Loucy (cell line): ENCODE measurements at regions not wholly inside any gene's neighbourhood (a gene's known extent, or its start where the extent isn't known, plus 50 kb on each side); places are given as distances from the start of the nearest gene placed in this dataset.
"Not testable (repeated sequence)": the region's sequence is repeated elsewhere in the genome, so short reads cannot be mapped to it uniquely, and the experiment has no call there.

Source experiments
- H2AFZ ChIP-seq: fragments of 200-600 bp; sonication (generic); 2 replicates; pipeline ENCODE4 v1.6.0; 2016; ENCODE audit warnings: antibody characterized with exemption, mild to moderate bottlenecking, low read length, moderate library complexity
- H3F3A ChIP-seq: fragments of 200-600 bp; 2 replicates; pipeline ENCODE4 v1.6.0; 2016; ENCODE audit warnings: antibody characterized with exemption, low read depth, mild to moderate bottlenecking
- H3K27me3 ChIP-seq: fragments of 200-600 bp; sonication (generic); 2 replicates; pipeline ENCODE4 v1.6.1; 2014; ENCODE audit warnings: low read length, mild to moderate bottlenecking; ENCODE audit not compliant: insufficient read depth, poor library complexity, severe bottlenecking
- H3K36me3 ChIP-seq: fragments of 200-600 bp; sonication (generic); 2 replicates; pipeline ENCODE4 v1.6.1; 2016; ENCODE audit warnings: low read length; ENCODE audit not compliant: insufficient read depth
- H3K4me1 ChIP-seq: fragments of 200-600 bp; sonication (generic); 2 replicates; pipeline ENCODE4 v1.5.1; 2014; ENCODE audit warnings: low read length, mild to moderate bottlenecking; ENCODE audit not compliant: insufficient read depth, poor library complexity, severe bottlenecking
- H3K4me2 ChIP-seq: fragments of 200-600 bp; sonication (generic); 2 replicates; pipeline ENCODE4 v1.6.0; 2014; ENCODE audit warnings: antibody characterized with exemption, low read length, low read depth, mild to moderate bottlenecking; ENCODE audit not compliant: poor library complexity, severe bottlenecking
- H3K4me3 ChIP-seq: fragments of 200-600 bp; sonication (generic); 2 replicates; pipeline ENCODE4 v1.5.1; 2014; ENCODE audit warnings: low read length, mild to moderate bottlenecking, mixed read lengths; ENCODE audit not compliant: poor library complexity, severe bottlenecking
- H3K79me2 ChIP-seq: fragments of 200-600 bp; sonication (generic); 2 replicates; pipeline ENCODE4 v1.6.1; 2014; ENCODE audit warnings: low read length; ENCODE audit not compliant: insufficient read depth
- H3K9ac ChIP-seq: fragments of 200-600 bp; sonication (generic); 2 replicates; pipeline ENCODE4 v1.6.0; 2014; ENCODE audit warnings: mild to moderate bottlenecking, low read depth, low read length, moderate library complexity; ENCODE audit not compliant: poor library complexity, severe bottlenecking
- H3K9me2 ChIP-seq: fragments of 200-600 bp; sonication (generic); replicated peaks from 2 replicates; pipeline ENCODE4 v1.6.1; 2016; ENCODE audit warnings: low read depth, low read length, mixed read lengths
- H3K9me3 ChIP-seq: fragments of 200-600 bp; sonication (generic); 2 replicates; pipeline ENCODE4 v1.6.1; 2014; ENCODE audit warnings: mild to moderate bottlenecking, antibody characterized with exemption, low read length, low read depth; ENCODE audit not compliant: insufficient read depth
- H4K20me1 ChIP-seq: fragments of 200-600 bp; sonication (generic); 2 replicates; pipeline ENCODE4 v1.6.0; 2014; ENCODE audit warnings: antibody characterized with exemption, low read length, mild to moderate bottlenecking; ENCODE audit not compliant: insufficient read depth, poor library complexity, severe bottlenecking
- CTCF ChIP-seq: fragments of 200-600 bp; sonication (generic); conservative IDR thresholded peaks from 2 replicates; pipeline ENCODE4 v1.5.1; 2014; ENCODE audit warnings: mild to moderate bottlenecking, antibody characterized with exemption, low read length
- EZH2phosphoT487 ChIP-seq: fragments of 200-600 bp; IDR thresholded peaks from 2 replicates; pipeline ENCODE4 v1.6.1; 2018; ENCODE audit warnings: antibody characterized with exemption, mild to moderate bottlenecking, moderate library complexity, borderline replicate concordance

- TF ChIP-seq EZH2phosphoT487 (no peak), CTCF (no peak)
- no peak overlapping the region for H3K9ac ChIP-seq
- H3K4me3 ChIP-seq, result no peak overlapping the region
- H3K27me3 ChIP-seq, result no peaks in the 10 kb centered on the region
- no peaks in the 10 kb centered on the region for H3K9me3 ChIP-seq
- H3K36me3 ChIP-seq, result no peaks in the 10 kb centered on the region
- no peak overlapping the region for H3K4me2 ChIP-seq
- no peak overlapping the region for H2AFZ ChIP-seq
- H3K9me2 ChIP-seq, result no peaks in the 10 kb centered on the region
- no peaks in the 10 kb centered on the region for H3F3A ChIP-seq
- no peaks in the 10 kb centered on the region for H3K79me2 ChIP-seq
- H3K4me1 ChIP-seq, result no peaks in the 10 kb centered on the region
- no peaks in the 10 kb centered on the region for H4K20me1 ChIP-seq
These were observed 76.2 kb upstream of the SEC14L1 start for GRCh38 chr17:77064598-77064997.

GRCh38 chr17:77066165-77066564, 74.6 kb upstream of the SEC14L1 start:
- Histone ChIP-seq H3K4me1 (no peaks in the 10 kb centered on the region), H3K36me3 (no peaks in the 10 kb centered on the region), H3K9me2 (no peaks in the 10 kb centered on the region), H3K27me3 (no peaks in the 10 kb centered on the region), H3K9me3 (no peaks in the 10 kb centered on the region), H3K79me2 (no peaks in the 10 kb centered on the region), H4K20me1 (no peaks in the 10 kb centered on the region), H2AFZ (peak overlapping the region; percentile 68; the same call in 1 of the 2 replicates), H3K4me3 (no peak overlapping the region), H3F3A (no peaks in the 10 kb centered on the region), H3K4me2 (no peak overlapping the region), H3K9ac (no peak overlapping the region)
- TF ChIP-seq EZH2phosphoT487, result no peak
- no peak for TF ChIP-seq CTCF

GRCh38 chr17:77066726-77067409, 73.9 kb upstream of the SEC14L1 start:
- H2AFZ ChIP-seq, result peak overlapping the region; percentile 68; the same call in 1 of the 2 replicates
- not testable (repeated sequence) for H3K9me2 ChIP-seq, H3F3A ChIP-seq, H3K36me3 ChIP-seq, H3K79me2 ChIP-seq, H3K4me1 ChIP-seq, H3K27me3 ChIP-seq, H3K4me2 ChIP-seq, H3K9me3 ChIP-seq, H3K4me3 ChIP-seq, H3K9ac ChIP-seq, H4K20me1 ChIP-seq
- TF ChIP-seq CTCF, result peak; percentile 87
